CD14-positive monocyte (primary cell): ENCODE measurements at regions not wholly inside any gene's neighbourhood (a gene's known extent, or its start where the extent isn't known, plus 50 kb on each side); places are given as distances from the start of the nearest gene placed in this dataset.

Experiments used
- DNase-seq, 3 donors: peaks; one replicate each; pipeline ENCODE4 v3.0.0-alpha.2; 2011 to 2022
- H2AFZ ChIP-seq: 2 replicates; pipeline ENCODE4 v1.6.0; 2012; ENCODE audit warnings: mild to moderate bottlenecking, low read depth, low read length, inconsistent platforms; ENCODE audit not compliant: insufficient read depth, poor library complexity, severe bottlenecking
- H3K27ac ChIP-seq, 2 donors: 1 replicate in 1 of 2; 2 replicates in 1 of 2; pipeline ENCODE4 v1.5.1; 2012 to 2013; ENCODE audit warnings: low read length in 2 of 2, control low read depth in 1 of 2, inconsistent platforms in 1 of 2, low read depth in 1 of 2, mild to moderate bottlenecking in 1 of 2
- H3K27me3 ChIP-seq, 2 donors: one replicate each; pipeline versions ENCODE4 v1.6.0 to v1.6.1; 2011 to 2013; ENCODE audit warnings: low read length in 2 of 2; ENCODE audit not compliant: control insufficient read depth in 2 of 2, insufficient read depth in 2 of 2
- H3K36me3 ChIP-seq, 2 donors: replicated peaks in 1 of 2; 1 replicate in 1 of 2; 2 replicates in 1 of 2; pipeline versions ENCODE4 v1.5.1 to v1.6.1; 2012 to 2013; ENCODE audit warnings: low read length in 2 of 2, control low read depth in 1 of 2, inconsistent platforms in 1 of 2, mild to moderate bottlenecking in 1 of 2; ENCODE audit not compliant: insufficient read depth in 2 of 2, control insufficient read depth in 1 of 2
- H3K4me1 ChIP-seq, 2 donors: 1 replicate in 1 of 2; 2 replicates in 1 of 2; pipeline versions ENCODE4 v1.5.1 to v1.6.1; 2012 to 2013; ENCODE audit warnings: low read length in 2 of 2, control low read depth in 1 of 2, inconsistent platforms in 1 of 2, mild to moderate bottlenecking in 1 of 2, moderate library complexity in 1 of 2; ENCODE audit not compliant: insufficient read depth in 2 of 2, control insufficient read depth in 1 of 2
- H3K4me2 ChIP-seq: replicated peaks from 2 replicates; pipeline ENCODE3; 2012; ENCODE audit warnings: low read length, moderate library complexity, mild to moderate bottlenecking; ENCODE audit not compliant: poor library complexity, severe bottlenecking; ENCODE audit errors: extremely low read depth
- H3K4me3 ChIP-seq, 3 experiments: fragments of 200-600 bp in 1 of 3; sonication (generic) in 1 of 3; replicated peaks in 1 of 3; 1 replicate in 2 of 3; 2 replicates in 1 of 3; pipeline ENCODE4 v1.5.1; 2011 to 2013; ENCODE audit warnings: low read length in 3 of 3, mild to moderate bottlenecking in 3 of 3, control low read depth in 2 of 3, low read depth in 2 of 3, inconsistent platforms in 1 of 3, moderate library complexity in 1 of 3
- H3K79me2 ChIP-seq: 2 replicates; pipeline ENCODE4 v1.6.0; 2012; ENCODE audit warnings: mild to moderate bottlenecking, control low read depth, inconsistent platforms, low read length, moderate library complexity; ENCODE audit not compliant: insufficient read depth
- H3K9ac ChIP-seq: 2 replicates; pipeline ENCODE4 v1.6.0; 2017; ENCODE audit warnings: low read length, mild to moderate bottlenecking; ENCODE audit not compliant: insufficient read depth, poor library complexity, severe bottlenecking
- H3K9me3 ChIP-seq, 2 donors: replicated peaks in 1 of 2; 1 replicate in 1 of 2; 2 replicates in 1 of 2; pipeline versions ENCODE4 v1.5.1 to v1.6.1; 2012 to 2013; ENCODE audit warnings: low read length in 2 of 2, control low read depth in 1 of 2; ENCODE audit not compliant: control insufficient read depth in 1 of 2, insufficient read depth in 1 of 2
- H4K20me1 ChIP-seq: 2 replicates; pipeline ENCODE4 v1.6.0; 2012; ENCODE audit warnings: mild to moderate bottlenecking, low read length, control low read depth, moderate library complexity; ENCODE audit not compliant: insufficient read depth
- H3K27ac Mint-ChIP-seq, 7 donors: one replicate each; pipeline ENCODE4 v1.8.0; 2020; ENCODE audit warnings: mild to moderate bottlenecking in 7 of 7, mixed read lengths in 7 of 7, moderate library complexity in 6 of 7, inconsistent platforms in 2 of 7
- H3K27me3 Mint-ChIP-seq, 3 donors: one replicate each; pipeline ENCODE4 v1.8.0; 2021 to 2022; ENCODE audit warnings: low read depth in 3 of 3, mild to moderate bottlenecking in 3 of 3, mixed read lengths in 3 of 3, moderate library complexity in 3 of 3, inconsistent platforms in 1 of 3
- H3K36me3 Mint-ChIP-seq, 2 donors: one replicate each; pipeline ENCODE4 v1.8.0; 2020; ENCODE audit warnings: mixed read lengths in 2 of 2, inconsistent platforms in 1 of 2, mild to moderate bottlenecking in 1 of 2
- H3K4me1 Mint-ChIP-seq: one replicate; pipeline ENCODE4 v1.8.0; 2020; ENCODE audit warnings: mild to moderate bottlenecking, mixed read lengths
- H3K4me3 Mint-ChIP-seq, 2 donors: one replicate each; pipeline ENCODE4 v1.8.0; 2020; ENCODE audit warnings: mild to moderate bottlenecking in 2 of 2, mixed read lengths in 2 of 2, moderate library complexity in 1 of 2
- H3K9me3 Mint-ChIP-seq, 7 donors: one replicate each; pipeline ENCODE4 v1.8.0; 2020 to 2022; ENCODE audit warnings: mixed read lengths in 7 of 7, mild to moderate bottlenecking in 6 of 7, moderate library complexity in 6 of 7, inconsistent platforms in 2 of 7
- intact Hi-C, 2 donors: fragments of 100-400 bp; cut with micrococcal nuclease; formaldehyde crosslinking; loops; one replicate each; pipeline versions ENCODE4 v1.15.0 to v1.15.1; 2023
- TF ChIP-seq, protein P1 (sequence below): fragments of 200-600 bp; IDR thresholded peaks from one replicate; pipeline ENCODE4 v1.8.0; 2022; ENCODE audit warnings: antibody characterized with exemption, mild to moderate bottlenecking

DNA sequence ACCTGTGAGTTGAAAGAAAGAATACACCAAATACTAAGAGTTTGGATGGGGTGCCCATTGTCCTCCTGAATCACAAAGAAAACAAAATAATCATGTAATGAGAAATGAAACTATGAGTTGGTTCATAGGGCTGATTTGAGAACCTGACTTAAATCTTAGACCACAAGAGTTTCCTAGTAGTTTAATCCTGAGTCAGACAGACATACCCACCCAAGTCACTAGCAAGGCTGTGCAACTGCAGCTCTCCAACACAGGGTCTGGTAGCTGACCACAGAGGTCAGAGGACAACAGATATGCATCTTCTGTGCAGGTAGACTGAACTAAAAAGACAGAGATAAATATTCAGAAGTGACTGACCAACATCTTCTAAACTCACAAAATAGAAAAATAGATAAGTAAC lies 296.3 kb upstream of the TMCO5A start:
- Histone ChIP-seq H4K20me1 (no peaks in the 10 kb centered on the region), H2AFZ (no peak overlapping the region), H3K79me2 (no peaks in the 10 kb centered on the region), H3K4me2 (no peak overlapping the region), H3K4me1 (no peaks in the 10 kb centered on the region), H3K27ac (no peak overlapping the region), H3K36me3 (no peaks in the 10 kb centered on the region), H3K27me3 (no peaks in the 10 kb centered on the region), H3K9ac (no peak overlapping the region), H3K4me3 (no peak overlapping the region), H3K9me3 (no peaks in the 10 kb centered on the region)
- Mint-ChIP-seq H3K4me3 (no peak overlapping the region), H3K36me3 (no peaks in the 10 kb centered on the region), H3K9me3 (peaks cover 0 to 4% (median 0%) of the 10 kb centered on the region in 7 donors), H3K4me1 (no peaks in the 10 kb centered on the region), H3K27me3 (no peaks in the 10 kb centered on the region), H3K27ac (no peak overlapping the region)
- no peak for DNase-seq
- TF ChIP-seq, protein P1, sequence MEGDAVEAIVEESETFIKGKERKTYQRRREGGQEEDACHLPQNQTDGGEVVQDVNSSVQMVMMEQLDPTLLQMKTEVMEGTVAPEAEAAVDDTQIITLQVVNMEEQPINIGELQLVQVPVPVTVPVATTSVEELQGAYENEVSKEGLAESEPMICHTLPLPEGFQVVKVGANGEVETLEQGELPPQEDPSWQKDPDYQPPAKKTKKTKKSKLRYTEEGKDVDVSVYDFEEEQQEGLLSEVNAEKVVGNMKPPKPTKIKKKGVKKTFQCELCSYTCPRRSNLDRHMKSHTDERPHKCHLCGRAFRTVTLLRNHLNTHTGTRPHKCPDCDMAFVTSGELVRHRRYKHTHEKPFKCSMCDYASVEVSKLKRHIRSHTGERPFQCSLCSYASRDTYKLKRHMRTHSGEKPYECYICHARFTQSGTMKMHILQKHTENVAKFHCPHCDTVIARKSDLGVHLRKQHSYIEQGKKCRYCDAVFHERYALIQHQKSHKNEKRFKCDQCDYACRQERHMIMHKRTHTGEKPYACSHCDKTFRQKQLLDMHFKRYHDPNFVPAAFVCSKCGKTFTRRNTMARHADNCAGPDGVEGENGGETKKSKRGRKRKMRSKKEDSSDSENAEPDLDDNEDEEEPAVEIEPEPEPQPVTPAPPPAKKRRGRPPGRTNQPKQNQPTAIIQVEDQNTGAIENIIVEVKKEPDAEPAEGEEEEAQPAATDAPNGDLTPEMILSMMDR, result no peak
- intact Hi-C loops, result no loop called here

DNA sequence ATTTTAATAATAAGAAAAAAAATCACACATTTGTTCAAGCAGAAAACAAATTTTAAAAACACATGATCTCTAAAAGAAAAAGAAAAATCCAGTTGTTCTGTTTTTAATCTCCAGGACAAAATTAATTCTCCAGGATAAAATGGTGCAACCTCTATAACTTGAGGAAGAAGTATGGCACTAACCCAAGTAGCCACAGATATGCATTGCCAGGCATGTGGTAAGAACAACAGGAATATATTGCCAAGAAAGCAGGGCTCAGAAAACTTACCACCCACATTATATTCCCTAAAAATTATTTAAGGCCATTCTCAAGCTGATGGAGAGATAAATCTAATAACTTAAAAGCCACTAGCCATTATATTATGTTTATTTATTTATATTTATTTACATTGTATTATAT lies 295.7 kb upstream of the TMCO5A start:
- Histone ChIP-seq H3K27ac (no peak overlapping the region), H3K9ac (no peak overlapping the region), H2AFZ (no peak overlapping the region), H3K4me2 (no peak overlapping the region), H3K9me3 (no peaks in the 10 kb centered on the region), H3K27me3 (no peaks in the 10 kb centered on the region), H3K79me2 (no peaks in the 10 kb centered on the region), H4K20me1 (no peaks in the 10 kb centered on the region), H3K36me3 (no peaks in the 10 kb centered on the region), H3K4me1 (no peaks in the 10 kb centered on the region), H3K4me3 (no peak overlapping the region)
- H3K36me3 Mint-ChIP-seq, result no peaks in the 10 kb centered on the region
- no peak overlapping the region for H3K27ac Mint-ChIP-seq
- H3K4me1 Mint-ChIP-seq, result no peaks in the 10 kb centered on the region
- intact Hi-C loops, result no loop called here
- no peak for DNase-seq
- TF ChIP-seq, protein P1, result no peak
- no peak overlapping the region for H3K4me3 Mint-ChIP-seq
- no peaks in the 10 kb centered on the region for H3K27me3 Mint-ChIP-seq
- peaks cover 0 to 4% (median 0%) of the 10 kb centered on the region in 7 donors for H3K9me3 Mint-ChIP-seq
